ENCODE measurements at regions not wholly inside any gene's neighbourhood (a gene's known extent, or its start where the extent isn't known, plus 50 kb on each side); places are given as distances from the start of the nearest gene placed in this dataset.
"Not testable (repeated sequence)": the region's sequence is repeated elsewhere in the genome, so short reads cannot be mapped to it uniquely, and the experiment has no call there.

- no peak overlapping the region for H2AFZ ChIP-seq (ENCODE audit: low read length)
- TF ChIP-seq EZH2phosphoT487 (IDR thresholded peaks at IDR 0.05; ENCODE audit: borderline replicate concordance), result no peak
- TF ChIP-seq CTCF (conservative IDR thresholded peaks at IDR 0.05; ENCODE audit: low read length), result no peak
- no peaks in the 10 kb centered on the region for H3K4me1 ChIP-seq (ENCODE audit: insufficient read depth, low read length, poor library complexity, severe bottlenecking)
- H3K9me2 ChIP-seq (replicated peaks; ENCODE audit: low read depth, low read length), result no peaks in the 10 kb centered on the region
- no peaks in the 10 kb centered on the region for H3F3A ChIP-seq (ENCODE audit: low read depth)
- H3K79me2 ChIP-seq (ENCODE audit: insufficient read depth, low read length), result no peaks in the 10 kb centered on the region
- H3K4me2 ChIP-seq (ENCODE audit: low read depth, low read length, poor library complexity, severe bottlenecking), result no peak overlapping the region
- peaks cover 2% of the 10 kb centered on the region; the same call in 1 of the 2 replicates for H3K9me3 ChIP-seq (ENCODE audit: insufficient read depth, low read depth, low read length)
- H3K9ac ChIP-seq (ENCODE audit: low read depth, low read length, poor library complexity, severe bottlenecking), result no peak overlapping the region
- H3K27me3 ChIP-seq (ENCODE audit: insufficient read depth, low read length, poor library complexity, severe bottlenecking), result no peaks in the 10 kb centered on the region
- no peaks in the 10 kb centered on the region for H4K20me1 ChIP-seq (ENCODE audit: insufficient read depth, low read length, poor library complexity, severe bottlenecking)
- H3K4me3 ChIP-seq (ENCODE audit: low read length, poor library complexity, severe bottlenecking), result no peak overlapping the region
- no peaks in the 10 kb centered on the region for H3K36me3 ChIP-seq (ENCODE audit: insufficient read depth, low read length)
These were observed 114.3 kb downstream of the TMEM17 start for GRCh38 chr2:62391696-62392095.

GRCh38 chr2:62386378-62386777 lies 119.6 kb downstream of the TMEM17 start:
- not testable (repeated sequence) for H3F3A ChIP-seq (ENCODE audit: low read depth); H3K27me3 ChIP-seq (ENCODE audit: insufficient read depth, low read length, poor library complexity, severe bottlenecking); H3K9me3 ChIP-seq (ENCODE audit: insufficient read depth, low read depth, low read length); H4K20me1 ChIP-seq (ENCODE audit: insufficient read depth, low read length, poor library complexity, severe bottlenecking); H3K4me2 ChIP-seq (ENCODE audit: low read depth, low read length, poor library complexity, severe bottlenecking); H3K4me3 ChIP-seq (ENCODE audit: low read length, poor library complexity, severe bottlenecking); H3K36me3 ChIP-seq (ENCODE audit: insufficient read depth, low read length); H3K9ac ChIP-seq (ENCODE audit: low read depth, low read length, poor library complexity, severe bottlenecking); H3K79me2 ChIP-seq (ENCODE audit: insufficient read depth, low read length); H3K9me2 ChIP-seq (replicated peaks; ENCODE audit: low read depth, low read length); H2AFZ ChIP-seq (ENCODE audit: low read length)
- peaks cover 12% of the 10 kb centered on the region for H3K4me1 ChIP-seq (ENCODE audit: insufficient read depth, low read length, poor library complexity, severe bottlenecking)

- no peak overlapping the region for H3K9ac ChIP-seq (ENCODE audit: low read depth, low read length, poor library complexity, severe bottlenecking)
- no peaks in the 10 kb centered on the region for H3K79me2 ChIP-seq (ENCODE audit: insufficient read depth, low read length)
- no peak overlapping the region for H3K4me2 ChIP-seq (ENCODE audit: low read depth, low read length, poor library complexity, severe bottlenecking)
- no peak overlapping the region for H3K4me3 ChIP-seq (ENCODE audit: low read length, poor library complexity, severe bottlenecking)
- H3K4me1 ChIP-seq (ENCODE audit: insufficient read depth, low read length, poor library complexity, severe bottlenecking), result peaks cover 31% of the 10 kb centered on the region
- H3K9me3 ChIP-seq (ENCODE audit: insufficient read depth, low read depth, low read length), result peaks cover 6% of the 10 kb centered on the region; the same call in 1 of the 2 replicates
- H2AFZ ChIP-seq (ENCODE audit: low read length), result no peak overlapping the region
- no peaks in the 10 kb centered on the region for H3F3A ChIP-seq (ENCODE audit: low read depth)
- no peaks in the 10 kb centered on the region for H3K36me3 ChIP-seq (ENCODE audit: insufficient read depth, low read length)
- no peaks in the 10 kb centered on the region for H4K20me1 ChIP-seq (ENCODE audit: insufficient read depth, low read length, poor library complexity, severe bottlenecking)
- TF ChIP-seq CTCF (conservative IDR thresholded peaks at IDR 0.05; ENCODE audit: low read length) (no peak), EZH2phosphoT487 (IDR thresholded peaks at IDR 0.05; ENCODE audit: borderline replicate concordance) (no peak)
- H3K9me2 ChIP-seq (replicated peaks; ENCODE audit: low read depth, low read length), result no peaks in the 10 kb centered on the region
- H3K27me3 ChIP-seq (ENCODE audit: insufficient read depth, low read length, poor library complexity, severe bottlenecking), result no peaks in the 10 kb centered on the region
These were observed 122.1 kb downstream of the TMEM17 start for GRCh38 chr2:62383846-62384245.

- Histone ChIP-seq H3K9ac (ENCODE audit: low read depth, low read length, poor library complexity, severe bottlenecking) (no peak overlapping the region), H2AFZ (ENCODE audit: low read length) (no peak overlapping the region), H3K9me2 (replicated peaks; ENCODE audit: low read depth, low read length) (no peaks in the 10 kb centered on the region)
These were observed 123.2 kb downstream of the TMEM17 start for GRCh38 chr2:62382757-62383156.

More at GRCh38 chr2:62382757-62383156, 123.2 kb downstream of the TMEM17 start:
- Histone ChIP-seq H3K4me1 (ENCODE audit: insufficient read depth, low read length, poor library complexity, severe bottlenecking) (peaks cover 31% of the 10 kb centered on the region), H3K27me3 (ENCODE audit: insufficient read depth, low read length, poor library complexity, severe bottlenecking) (no peaks in the 10 kb centered on the region), H3F3A (ENCODE audit: low read depth) (no peaks in the 10 kb centered on the region), H3K79me2 (ENCODE audit: insufficient read depth, low read length) (no peaks in the 10 kb centered on the region), H3K36me3 (ENCODE audit: insufficient read depth, low read length) (no peaks in the 10 kb centered on the region), H3K9me3 (ENCODE audit: insufficient read depth, low read depth, low read length) (peaks cover 6% of the 10 kb centered on the region; the same call in 1 of the 2 replicates), H3K4me2 (ENCODE audit: low read depth, low read length, poor library complexity, severe bottlenecking) (no peak overlapping the region), H3K4me3 (ENCODE audit: low read length, poor library complexity, severe bottlenecking) (no peak overlapping the region), H4K20me1 (ENCODE audit: insufficient read depth, low read length, poor library complexity, severe bottlenecking) (no peaks in the 10 kb centered on the region)
- no peak for TF ChIP-seq CTCF (conservative IDR thresholded peaks at IDR 0.05; ENCODE audit: low read length)

All from Loucy (cell line).